ENCODE measurements at regions not wholly inside any gene's neighbourhood (a gene's known extent, or its start where the extent isn't known, plus 50 kb on each side); places are given as distances from the start of the nearest gene placed in this dataset.

DNA sequence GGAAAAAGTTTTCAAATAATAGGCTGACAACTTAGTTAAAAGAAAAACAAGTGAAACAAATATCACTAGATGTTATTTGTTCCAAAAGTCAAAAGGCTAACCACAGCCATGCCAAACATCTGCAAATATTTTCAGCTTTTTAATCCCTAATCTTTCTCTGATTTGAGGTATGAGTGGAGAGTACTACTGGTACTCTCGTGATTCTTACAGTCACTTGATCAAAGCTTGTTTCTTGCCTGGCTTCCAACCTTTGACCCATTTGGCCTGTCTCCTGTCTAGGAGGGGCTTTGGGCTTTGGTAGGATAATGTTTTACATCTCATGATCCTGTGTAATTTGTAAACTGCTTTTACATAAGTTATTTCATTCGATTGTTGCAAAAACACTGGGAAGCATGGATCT lies 301.8 kb upstream of the SORL1-AS1 start:
- Histone ChIP-seq H3K4me3 (no peak overlapping the region), H3K9me3 (no peaks in the 10 kb centered on the region), H3K36me3 (no peaks in the 10 kb centered on the region), H3K27me3 (no peaks in the 10 kb centered on the region), H3K27ac (peak overlapping the region in 1 of 10 donors; percentile 1), H3K4me1 (peaks cover 0 to 12% (median 9%) of the 10 kb centered on the region in 9 donors)
- no peak for TF ChIP-seq CTCF (IDR thresholded peaks at IDR 0.05)
- ATAC-seq (peak in 1 of 8 donors; percentile 65), DNase-seq (no peak)
- intact Hi-C loops (cut with DNase I) = no loop called here
- WGBS, 2 donors = 55 to 57% methylated on average over 2 of the region's 2 CpGs

- no peak for ATAC-seq
- Histone ChIP-seq H3K27me3 (no peaks in the 10 kb centered on the region), H3K4me3 (no peak overlapping the region), H3K9me3 (no peaks in the 10 kb centered on the region), H3K27ac (no peak overlapping the region), H3K4me1 (peaks cover 0 to 8% (median 5%) of the 10 kb centered on the region in 9 donors), H3K36me3 (no peaks in the 10 kb centered on the region)
- no peak for TF ChIP-seq CTCF (IDR thresholded peaks at IDR 0.05)
- intact Hi-C loops (cut with DNase I) = loop anchor here in 1 of 10 donors (10.0 kb wide), 1 partner anchor 355 kb away; no protein-coding TSS in a partner anchor
- no peak for DNase-seq
- 62 to 67% methylated on average over 3 of the region's 3 CpGs for WGBS, 2 donors
These were observed 296.9 kb upstream of the SORL1-AS1 start for GRCh38 chr11:121749691-121750090.

- DNase-seq (no peak), ATAC-seq (no peak)
- no peaks in the 10 kb centered on the region for H3K36me3 ChIP-seq
- intact Hi-C loops (cut with DNase I) = loop anchor here in 1 of 10 donors (10.0 kb wide), 1 partner anchor 357 kb away; no protein-coding TSS in a partner anchor
- 77 to 88% methylated on average over 1 of the region's 1 CpG for WGBS, 2 donors
- H3K9me3 ChIP-seq = peaks cover 0 to 15% (median 11%) of the 10 kb centered on the region in 11 donors
- no peak overlapping the region for H3K4me3 ChIP-seq
- no peak overlapping the region for H3K27ac ChIP-seq
- H3K27me3 ChIP-seq = no peaks in the 10 kb centered on the region
- TF ChIP-seq CTCF (IDR thresholded peaks at IDR 0.05) = no peak
- no peaks in the 10 kb centered on the region for H3K4me1 ChIP-seq
These were observed 295.3 kb upstream of the SORL1-AS1 start for GRCh38 chr11:121748068-121748467.

DNA sequence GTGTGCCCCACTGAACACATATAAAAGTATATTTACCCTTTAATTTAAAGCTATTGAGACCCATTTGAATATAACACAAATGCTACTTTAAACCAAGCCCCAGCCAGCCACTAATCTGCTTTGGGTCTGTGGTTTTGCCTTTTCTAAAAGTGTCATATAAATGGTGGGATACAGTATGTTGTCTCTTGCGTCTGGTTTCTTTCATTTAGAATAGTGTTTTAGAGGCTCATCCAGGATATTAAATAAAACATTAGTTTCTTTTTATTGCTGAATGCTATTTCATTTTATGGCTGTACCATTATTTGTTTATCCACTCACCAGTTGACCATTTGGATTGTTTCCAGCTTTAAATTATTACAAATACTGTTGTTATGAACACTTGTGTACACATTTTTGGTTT lies 290.5 kb upstream of the SORL1-AS1 start:
- H3K9me3 ChIP-seq = peaks cover 0 to 19% (median 11%) of the 10 kb centered on the region in 11 donors
- no peaks in the 10 kb centered on the region for H3K36me3 ChIP-seq
- WGBS, 2 donors = 95 to 100% methylated on average over 1 of the region's 1 CpG
- no peak for TF ChIP-seq CTCF (IDR thresholded peaks at IDR 0.05)
- ATAC-seq = no peak
- no peak for DNase-seq
- peak overlapping the region in 7 of 10 donors; percentile 76 to 87 (median 83) for H3K27ac ChIP-seq
- intact Hi-C loops (cut with DNase I) = loop anchor here in 3 of 10 donors (5.0 to 10.0 kb wide), 2 partner anchors 86 to 362 kb away; no protein-coding TSS in a partner anchor
- H3K4me3 ChIP-seq = no peak overlapping the region
- H3K27me3 ChIP-seq = no peaks in the 10 kb centered on the region
- H3K4me1 ChIP-seq = peaks cover 5 to 28% (median 19%) of the 10 kb centered on the region in 9 donors

Data from heart right ventricle (tissue), 16 donors.